H1 (cell line): ENCODE measurements at regions not wholly inside any gene's neighbourhood (a gene's known extent, or its start where the extent isn't known, plus 50 kb on each side); places are given as distances from the start of the nearest gene placed in this dataset.

ENCODE experiments used
- CTCF ChIA-PET: fragments of 300-600 bp; sonication (Branson Sonifier 250); formaldehyde crosslinking; loops from one replicate; lab custom pipeline; 2021; ENCODE audit not compliant: partially characterized antibody; lab: Charles Lee
- POLR2A ChIA-PET: fragments of 300-600 bp; sonication (Branson Sonifier 250); formaldehyde crosslinking; loops from one replicate; lab custom pipeline; 2021; ENCODE audit warnings: inconsistent platforms; ENCODE audit not compliant: partially characterized antibody; lab: Charles Lee
- DNase-seq, 2 experiments: peaks; one replicate each; pipeline versions ENCODE4 v3.0.0 to v3.0.0-alpha.2; 2010 to 2022; ENCODE audit warnings: low spot score in 2 of 2, low read depth in 1 of 2, mixed read lengths in 1 of 2
- FAIRE-seq: peaks from 2 replicates; lab custom pipeline; 2011; peaks lifted over from hg19 to GRCh38; lab: Jason Lieb, UNC
- H2AFZ ChIP-seq: 2 replicates; pipeline ENCODE4 v1.8.1; 2012; ENCODE audit warnings: low read length, inconsistent platforms
- H2AK5ac ChIP-seq: 2 replicates; pipeline ENCODE4 v1.6.1; 2013; ENCODE audit warnings: low read depth, low read length
- H2BK120ac ChIP-seq: replicated peaks from 2 replicates; pipeline ENCODE3; 2013; ENCODE audit warnings: low read depth, low read length, inconsistent platforms
- H2BK12ac ChIP-seq: 2 replicates; pipeline ENCODE4 v1.6.1; 2013; ENCODE audit warnings: low read depth, low read length
- H2BK15ac ChIP-seq: 2 replicates; pipeline ENCODE4 v1.6.1; 2013; ENCODE audit warnings: low read length
- H2BK20ac ChIP-seq: 2 replicates; pipeline ENCODE4 v1.6.1; 2013; ENCODE audit warnings: low read length
- H2BK5ac ChIP-seq: 2 replicates; pipeline ENCODE4 v1.6.1; 2013; ENCODE audit warnings: low read depth, low read length
- H3K14ac ChIP-seq: 2 replicates; pipeline ENCODE4 v1.6.1; 2013; ENCODE audit warnings: inconsistent platforms; ENCODE audit not compliant: insufficient read length
- H3K18ac ChIP-seq: 2 replicates; pipeline ENCODE4 v1.6.1; 2013; ENCODE audit warnings: low read length; ENCODE audit errors: extremely low read depth
- H3K23ac ChIP-seq: 2 replicates; pipeline ENCODE4 v1.6.1; 2013; ENCODE audit warnings: inconsistent platforms; ENCODE audit not compliant: insufficient read length
- H3K23me2 ChIP-seq: 2 replicates; pipeline ENCODE4 v1.6.1; 2013; ENCODE audit warnings: low read depth, low read length
- H3K27ac ChIP-seq: 2 replicates; pipeline ENCODE4 v1.6.1; 2011; ENCODE audit warnings: low read depth, low read length, inconsistent platforms
- H3K27me3 ChIP-seq, 4 experiments: replicated peaks in 1 of 4; 1 replicate in 1 of 4; 2 replicates in 3 of 4; pipeline versions ENCODE4 v1.6.1 to v1.8.1; 2011 to 2013; ENCODE audit warnings: low read length in 3 of 4, mild to moderate bottlenecking in 3 of 4, inconsistent platforms in 2 of 4, mixed read lengths in 2 of 4, moderate library complexity in 1 of 4; ENCODE audit not compliant: control insufficient read depth in 3 of 4, insufficient read depth in 3 of 4; ENCODE audit errors: extremely low read depth in 1 of 4
- H3K36me3 ChIP-seq, 4 experiments: 2 replicates each; pipeline versions ENCODE4 v1.6.1 to v1.8.1; 2011 to 2013; ENCODE audit warnings: mild to moderate bottlenecking in 4 of 4, low read length in 3 of 4, moderate library complexity in 2 of 4, control low read depth in 1 of 4, inconsistent platforms in 1 of 4; ENCODE audit not compliant: insufficient read depth in 4 of 4, control insufficient read depth in 2 of 4
- H3K4ac ChIP-seq: replicated peaks from 2 replicates; pipeline ENCODE3; 2013; ENCODE audit warnings: low read length, low read depth, mixed read lengths, inconsistent platforms; ENCODE audit not compliant: insufficient read length
- H3K4me1 ChIP-seq, 4 experiments: replicated peaks in 1 of 4; 1 replicate in 1 of 4; 2 replicates in 3 of 4; pipeline versions ENCODE4 v1.6.1 to v1.8.1; 2011 to 2013; ENCODE audit warnings: low read length in 3 of 4, inconsistent platforms in 2 of 4, mixed read lengths in 1 of 4; ENCODE audit not compliant: insufficient read depth in 4 of 4, control insufficient read depth in 3 of 4
- H3K4me2 ChIP-seq, 2 experiments: 2 replicates each; pipeline versions ENCODE4 v1.6.1 to v1.8.1; 2011 to 2013; ENCODE audit warnings: low read depth in 2 of 2, low read length in 2 of 2, control low read depth in 1 of 2, inconsistent platforms in 1 of 2, mild to moderate bottlenecking in 1 of 2; ENCODE audit not compliant: insufficient read depth in 1 of 2
- H3K4me3 ChIP-seq, 4 experiments: fragments of 200-600, 300-600 bp in 1 of 4; sonication (generic), shearing (Covaris generic), sonication (Bioruptor Twin) in 1 of 4; 2 replicates each; pipeline versions ENCODE4 v1.5.1 to v1.8.1; 2011 to 2016; ENCODE audit warnings: low read length in 4 of 4, low read depth in 3 of 4, control low read depth in 2 of 4, inconsistent platforms in 2 of 4, mild to moderate bottlenecking in 2 of 4, mixed read lengths in 1 of 4, moderate library complexity in 1 of 4; ENCODE audit not compliant: insufficient read depth in 2 of 4; ENCODE audit errors: extremely low read depth in 1 of 4
- H3K56ac ChIP-seq: replicated peaks from 2 replicates; pipeline ENCODE3; 2013; ENCODE audit warnings: low read depth, mild to moderate bottlenecking, mixed read lengths, low read length, inconsistent platforms; ENCODE audit not compliant: insufficient read length
- H3K79me1 ChIP-seq: 2 replicates; pipeline ENCODE4 v1.6.1; 2013; ENCODE audit warnings: low read depth, low read length, control low read depth
- H3K79me2 ChIP-seq, 2 experiments: 2 replicates each; pipeline versions ENCODE4 v1.6.1 to v1.8.1; 2012 to 2013; ENCODE audit warnings: low read length in 2 of 2, mild to moderate bottlenecking in 2 of 2, inconsistent platforms in 1 of 2; ENCODE audit not compliant: insufficient read depth in 2 of 2, control insufficient read depth in 1 of 2
- H3K9ac ChIP-seq, 4 experiments: replicated peaks in 1 of 4; 1 replicate in 1 of 4; 2 replicates in 3 of 4; pipeline versions ENCODE4 v1.6.1 to v1.8.1; 2011 to 2013; ENCODE audit warnings: low read depth in 3 of 4, low read length in 3 of 4, control low read depth in 2 of 4, mild to moderate bottlenecking in 2 of 4, moderate library complexity in 2 of 4, inconsistent platforms in 1 of 4; ENCODE audit errors: extremely low read depth in 1 of 4
- H3K9me3 ChIP-seq, 2 experiments: 2 replicates each; pipeline versions ENCODE4 v1.6.1 to v1.8.1; 2012 to 2013; ENCODE audit warnings: mild to moderate bottlenecking in 2 of 2, moderate library complexity in 2 of 2, control low read depth in 1 of 2, inconsistent platforms in 1 of 2, low read depth in 1 of 2, low read length in 1 of 2, mixed read lengths in 1 of 2; ENCODE audit not compliant: insufficient read depth in 2 of 2
- H4K20me1 ChIP-seq, 2 experiments: replicated peaks in 1 of 2; 2 replicates each; pipeline versions ENCODE3 to v1.8.1; 2011 to 2013; ENCODE audit warnings: inconsistent platforms in 2 of 2, low read length in 2 of 2, mild to moderate bottlenecking in 1 of 2; ENCODE audit not compliant: insufficient read depth in 2 of 2, control insufficient read depth in 1 of 2
- H4K5ac ChIP-seq: 2 replicates; pipeline ENCODE4 v1.6.1; 2013; ENCODE audit warnings: low read length, low read depth, mixed read lengths, inconsistent platforms; ENCODE audit not compliant: insufficient read length
- H4K8ac ChIP-seq: 2 replicates; pipeline ENCODE4 v1.8.0; 2013; ENCODE audit warnings: mild to moderate bottlenecking, moderate library complexity, low read length, inconsistent platforms; ENCODE audit not compliant: insufficient read depth; ENCODE audit errors: extremely low read depth
- H4K91ac ChIP-seq: replicated peaks from 2 replicates; pipeline ENCODE3; 2013; ENCODE audit warnings: low read length, mixed read lengths, inconsistent platforms; ENCODE audit not compliant: insufficient read length
- ASH2L ChIP-seq: fragments of 200-600, 300-600 bp; sonication (generic); IDR thresholded peaks from one replicate; pipeline ENCODE4 v1.7.1; 2017; ENCODE audit warnings: low read length
- CBX5 ChIP-seq: fragments of 300-800, 300-1000 bp; sonication (generic); IDR thresholded peaks from 2 replicates; pipeline ENCODE4 v1.7.1; 2016; ENCODE audit warnings: antibody characterized with exemption, low read length, low read depth
- CREB1 ChIP-seq: IDR thresholded peaks from 2 replicates; pipeline ENCODE4 v1.6.1; 2012; ENCODE audit warnings: inconsistent platforms
- FOSL1 ChIP-seq: IDR thresholded peaks from 2 replicates; pipeline ENCODE4 v1.6.1; 2011; ENCODE audit warnings: mild to moderate bottlenecking, low read depth, low read length, moderate library complexity; ENCODE audit not compliant: insufficient read depth
- GTF2F1 ChIP-seq: IDR thresholded peaks from 2 replicates; pipeline ENCODE4 v1.6.1; 2012; ENCODE audit warnings: low read depth, low read length, improper control_type of control experiment, borderline replicate concordance
- KDM4A ChIP-seq: IDR thresholded peaks from one replicate; pipeline ENCODE4 v1.7.1; 2012; ENCODE audit warnings: low read depth, mild to moderate bottlenecking, moderate library complexity, low read length, inconsistent platforms; ENCODE audit not compliant: severe bottlenecking
- NANOG ChIP-seq: IDR thresholded peaks from 2 replicates; pipeline ENCODE4 v1.6.1; 2011; ENCODE audit warnings: low read length, low read depth, mild to moderate bottlenecking, inconsistent platforms; ENCODE audit not compliant: insufficient read depth, poor library complexity, severe bottlenecking
- RAD21 ChIP-seq, 2 experiments: IDR thresholded peaks in 1 of 2; conservative IDR thresholded peaks in 1 of 2; 2 replicates each; pipeline ENCODE4 v1.6.1; 2011; ENCODE audit warnings: low read depth in 2 of 2, low read length in 2 of 2, improper control_type of control experiment in 1 of 2, inconsistent platforms in 1 of 2, mild to moderate bottlenecking in 1 of 2, moderate library complexity in 1 of 2
- RFX5 ChIP-seq: IDR thresholded peaks from 2 replicates; pipeline ENCODE4 v1.6.1; 2011; ENCODE audit warnings: low read depth, low read length, improper control_type of control experiment, borderline replicate concordance
- SUZ12 ChIP-seq: fragments of 200-600 bp; sonication (generic); IDR thresholded peaks from 2 replicates; pipeline ENCODE4 v1.6.1; 2012; ENCODE audit warnings: mild to moderate bottlenecking, inconsistent platforms, low read length, moderate library complexity, mixed read lengths
- WGBS, 2 experiments: shearing (Covaris generic) in 1 of 2; methylation state at CpG; one replicate each; pipeline versions ENCODE4 v1.1.6 to v1.1.7; 2013 to 2015; ENCODE audit warnings: low lambda C conversion rate in 2 of 2, mixed read lengths in 2 of 2, inconsistent platforms in 1 of 2, low coverage in 1 of 2, missing lambda C conversion rate in 1 of 2; ENCODE audit not compliant: insufficient replicate concordance in 2 of 2, insufficient coverage in 1 of 2, insufficient read length in 1 of 2; ENCODE audit errors: extremely low coverage in 1 of 2, missing lambda C conversion rate in 1 of 2; 5-methylcytosine and 5-hydroxymethylcytosine counted together
- TF ChIP-seq, protein P1 (sequence below): IDR thresholded peaks from 2 replicates; pipeline ENCODE4 v1.6.1; 2012; ENCODE audit warnings: inconsistent platforms
- TF ChIP-seq, protein P2 (sequence below): IDR thresholded peaks from 2 replicates; pipeline ENCODE4 v1.6.1; 2011; ENCODE audit warnings: low read length, improper control_type of control experiment

DNA sequence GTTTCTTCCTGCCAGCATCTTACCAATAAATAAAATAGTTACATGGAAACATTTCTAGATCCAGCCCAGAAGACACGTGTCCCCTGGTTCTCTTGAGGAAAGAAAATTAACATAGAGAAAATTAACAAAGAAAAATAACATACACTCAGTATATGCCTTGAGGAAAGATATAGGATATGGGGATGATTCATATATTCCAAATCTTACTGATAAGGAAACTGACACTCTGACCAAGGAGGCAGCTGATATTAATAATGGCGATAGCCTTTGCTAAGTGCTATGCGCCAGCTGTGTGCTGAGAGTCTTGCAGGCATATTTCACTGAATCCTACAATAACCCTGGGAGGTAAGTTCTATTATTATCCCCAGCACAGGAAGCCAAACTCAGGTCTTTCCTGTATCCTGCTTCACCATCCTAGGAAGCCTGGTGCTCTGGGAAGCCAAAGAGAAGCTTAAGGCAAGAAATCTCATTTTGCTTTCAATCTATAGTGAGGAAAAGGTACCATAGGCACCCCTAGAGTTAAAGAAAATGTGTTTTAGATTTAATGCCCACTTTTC is 302.7 kb upstream of the NREP start:
- no peak overlapping the region for H3K4me2 ChIP-seq
- POLR2A ChIA-PET: interaction anchor here (0.8 kb wide), 1 partner anchor 12 kb away, joined by 3 read pairs; no protein-coding TSS in a partner anchor
- no peak overlapping the region for H3K27ac ChIP-seq
- H3K79me2 ChIP-seq: no peaks in the 10 kb centered on the region
- H3K4me1 ChIP-seq: no peaks in the 10 kb centered on the region
- H3K14ac ChIP-seq: no peak overlapping the region
- FAIRE-seq (no peak), DNase-seq (no peak)
- no peak overlapping the region for H2BK120ac ChIP-seq
- no peak overlapping the region for H2BK5ac ChIP-seq
- H3K56ac ChIP-seq: no peak overlapping the region
- no peak overlapping the region for H2BK12ac ChIP-seq
- H3K18ac ChIP-seq: no peak overlapping the region
- H2AFZ ChIP-seq: no peak overlapping the region
- no peak overlapping the region for H3K23ac ChIP-seq
- H3K23me2 ChIP-seq: no peaks in the 10 kb centered on the region
- 0 out of 4 replicates have a peak, but pooled peaks cover 0 to 3% of the 10 kb centered on the region in 2 experiments for H3K9me3 ChIP-seq
- CTCF ChIA-PET: interaction anchor here (0.5 to 1.6 kb wide), 4 partner anchors 7 to 362 kb away, joined by 3 to 4 read pairs (median 4); no protein-coding TSS in a partner anchor
- no peak overlapping the region for H3K9ac ChIP-seq
- H3K4me3 ChIP-seq: no peak overlapping the region
- no peak overlapping the region for H2BK20ac ChIP-seq
- no peak overlapping the region for H2BK15ac ChIP-seq
- no peak overlapping the region for H3K4ac ChIP-seq
- H4K20me1 ChIP-seq: no peaks in the 10 kb centered on the region
- H3K27me3 ChIP-seq: no peaks in the 10 kb centered on the region
- H3K36me3 ChIP-seq: no peaks in the 10 kb centered on the region
- H4K91ac ChIP-seq: no peak overlapping the region
- H2AK5ac ChIP-seq: no peak overlapping the region
- 90% methylated on average over 3 of the region's 3 CpGs; no CpG with 5 or more reads in 1 of the 2 experiments for WGBS, 2 experiments
- no peak overlapping the region for H4K8ac ChIP-seq
- H4K5ac ChIP-seq: no peak overlapping the region
- H3K79me1 ChIP-seq: no peaks in the 10 kb centered on the region
- TF ChIP-seq ASH2L (no peak), CREB1 (no peak), SUZ12 (no peak), RFX5 (no peak), RAD21 (IDR thresholded peaks at IDR 0.05 in 1 of 2, conservative IDR thresholded peaks at IDR 0.05 in 1 of 2; ENCODE audit: low read depth in 2 of 2, low read length in 2 of 2) (no peak), CBX5 (no peak), FOSL1 (no peak), NANOG (no peak), KDM4A (no peak), GTF2F1 (no peak)
- TF ChIP-seq, protein P1, sequence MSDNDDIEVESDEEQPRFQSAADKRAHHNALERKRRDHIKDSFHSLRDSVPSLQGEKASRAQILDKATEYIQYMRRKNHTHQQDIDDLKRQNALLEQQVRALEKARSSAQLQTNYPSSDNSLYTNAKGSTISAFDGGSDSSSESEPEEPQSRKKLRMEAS: no peak
- TF ChIP-seq, protein P2, sequence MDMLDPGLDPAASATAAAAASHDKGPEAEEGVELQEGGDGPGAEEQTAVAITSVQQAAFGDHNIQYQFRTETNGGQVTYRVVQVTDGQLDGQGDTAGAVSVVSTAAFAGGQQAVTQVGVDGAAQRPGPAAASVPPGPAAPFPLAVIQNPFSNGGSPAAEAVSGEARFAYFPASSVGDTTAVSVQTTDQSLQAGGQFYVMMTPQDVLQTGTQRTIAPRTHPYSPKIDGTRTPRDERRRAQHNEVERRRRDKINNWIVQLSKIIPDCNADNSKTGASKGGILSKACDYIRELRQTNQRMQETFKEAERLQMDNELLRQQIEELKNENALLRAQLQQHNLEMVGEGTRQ: no peak
